NCI-H1048 (cell line): ENCODE measurements at regions not wholly inside any gene's neighbourhood (a gene's known extent, or its start where the extent isn't known, plus 50 kb on each side); places are given as distances from the start of the nearest gene placed in this dataset.

Source experiments
- DNase-seq: peaks from one replicate; lab custom pipeline; 2025; lab: John Stamatoyannopoulos, UW

DNA sequence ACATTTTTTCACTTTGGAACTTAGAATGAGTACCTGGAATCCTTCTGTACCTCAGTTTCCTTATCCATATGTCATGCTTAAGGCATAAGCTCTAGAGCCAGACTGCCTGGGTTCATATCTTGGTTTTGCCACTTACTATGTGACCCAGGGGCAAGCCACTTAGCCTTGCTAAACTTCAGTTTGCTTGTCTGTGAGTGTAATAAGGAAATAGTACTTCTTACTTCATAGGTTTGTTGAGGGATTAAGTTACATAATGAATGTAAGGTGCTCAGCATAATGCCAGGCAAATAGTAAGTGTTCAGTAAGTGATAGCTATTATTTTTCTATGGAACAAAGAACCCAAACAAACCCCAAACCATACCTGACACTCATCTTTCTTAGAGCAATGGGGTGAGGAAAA lies 225.1 kb downstream of the BCAT1 start:
- no peak for DNase-seq

DNA sequence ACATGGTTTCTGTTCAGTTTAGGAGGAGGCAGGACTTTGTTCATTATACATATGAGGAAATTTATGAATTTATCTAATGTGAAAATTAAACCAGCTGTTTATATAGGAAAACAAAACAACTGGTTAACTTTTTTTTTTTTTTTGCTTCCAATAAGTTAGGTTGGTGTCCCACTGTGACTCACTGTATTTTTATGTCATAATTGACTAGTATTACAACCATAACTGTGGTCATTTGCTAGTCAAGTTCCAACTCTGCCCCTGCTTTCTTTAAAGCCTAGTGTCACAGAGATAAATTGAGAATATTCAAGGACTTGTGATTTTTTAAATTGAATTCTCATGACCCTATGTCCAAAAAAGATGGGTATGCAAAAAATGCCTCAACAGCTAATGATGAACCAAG lies 227.7 kb downstream of the BCAT1 start:
- no peak for DNase-seq

DNA sequence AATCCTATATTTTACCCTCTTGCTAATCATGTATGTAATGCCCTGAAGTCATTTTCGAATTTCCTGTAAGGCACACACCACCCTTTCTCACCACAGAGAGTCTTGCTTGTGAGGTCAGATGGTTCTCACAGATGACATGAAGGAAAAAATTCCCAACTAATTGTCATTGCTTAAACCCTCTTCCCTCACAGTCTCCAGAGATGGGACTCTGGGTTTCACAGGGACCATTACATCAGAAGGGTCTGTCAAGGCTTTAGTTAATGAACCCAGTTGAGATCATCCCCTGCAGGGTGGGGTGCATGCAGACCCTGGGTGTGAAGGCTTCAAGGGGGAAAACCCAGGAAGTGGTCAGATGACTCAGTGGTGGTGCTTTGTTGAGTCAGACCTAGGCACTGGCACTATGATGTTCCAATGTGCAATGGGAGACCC lies 229.6 kb downstream of the BCAT1 start:
- DNase-seq = no peak

DNA sequence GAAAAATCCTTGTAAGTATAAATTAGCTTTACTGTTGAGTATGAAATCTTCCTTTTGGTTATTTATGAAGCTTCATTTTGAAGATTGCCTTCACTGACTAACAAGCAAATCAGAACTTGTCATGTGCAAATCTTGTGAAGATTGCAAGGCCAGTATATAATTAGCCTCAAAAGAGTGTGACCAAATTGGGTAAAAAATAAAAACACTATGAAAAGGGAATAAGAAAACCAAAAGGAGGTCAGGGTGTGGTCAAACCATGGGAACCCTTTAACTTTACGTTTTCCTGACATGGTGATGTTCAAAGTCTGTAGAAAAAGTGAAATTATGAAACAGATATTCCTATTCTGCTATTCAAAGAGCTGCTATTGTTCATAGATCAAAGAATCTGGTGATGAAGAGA lies 230.3 kb downstream of the BCAT1 start:
- DNase-seq = no peak

DNA sequence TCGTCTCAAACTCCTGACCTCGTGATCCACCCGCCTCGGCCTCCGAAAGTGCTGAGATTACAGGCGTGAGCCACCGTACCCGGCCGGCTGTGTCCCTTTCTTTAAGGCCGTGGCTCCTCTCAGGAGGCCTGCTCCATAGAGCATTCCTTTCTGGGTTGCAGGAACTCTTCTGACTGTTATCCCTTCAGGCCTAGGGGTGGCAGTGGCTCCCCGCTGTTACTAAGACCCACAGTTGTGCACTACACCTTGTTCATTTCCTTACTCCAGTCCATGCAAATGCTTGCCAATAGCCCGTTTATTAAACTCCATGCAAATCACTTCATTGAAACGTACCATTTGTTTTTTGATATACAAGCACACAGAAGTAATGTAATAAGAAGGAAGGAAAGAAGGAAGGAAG lies 234.7 kb downstream of the BCAT1 start:
- no peak for DNase-seq

DNA sequence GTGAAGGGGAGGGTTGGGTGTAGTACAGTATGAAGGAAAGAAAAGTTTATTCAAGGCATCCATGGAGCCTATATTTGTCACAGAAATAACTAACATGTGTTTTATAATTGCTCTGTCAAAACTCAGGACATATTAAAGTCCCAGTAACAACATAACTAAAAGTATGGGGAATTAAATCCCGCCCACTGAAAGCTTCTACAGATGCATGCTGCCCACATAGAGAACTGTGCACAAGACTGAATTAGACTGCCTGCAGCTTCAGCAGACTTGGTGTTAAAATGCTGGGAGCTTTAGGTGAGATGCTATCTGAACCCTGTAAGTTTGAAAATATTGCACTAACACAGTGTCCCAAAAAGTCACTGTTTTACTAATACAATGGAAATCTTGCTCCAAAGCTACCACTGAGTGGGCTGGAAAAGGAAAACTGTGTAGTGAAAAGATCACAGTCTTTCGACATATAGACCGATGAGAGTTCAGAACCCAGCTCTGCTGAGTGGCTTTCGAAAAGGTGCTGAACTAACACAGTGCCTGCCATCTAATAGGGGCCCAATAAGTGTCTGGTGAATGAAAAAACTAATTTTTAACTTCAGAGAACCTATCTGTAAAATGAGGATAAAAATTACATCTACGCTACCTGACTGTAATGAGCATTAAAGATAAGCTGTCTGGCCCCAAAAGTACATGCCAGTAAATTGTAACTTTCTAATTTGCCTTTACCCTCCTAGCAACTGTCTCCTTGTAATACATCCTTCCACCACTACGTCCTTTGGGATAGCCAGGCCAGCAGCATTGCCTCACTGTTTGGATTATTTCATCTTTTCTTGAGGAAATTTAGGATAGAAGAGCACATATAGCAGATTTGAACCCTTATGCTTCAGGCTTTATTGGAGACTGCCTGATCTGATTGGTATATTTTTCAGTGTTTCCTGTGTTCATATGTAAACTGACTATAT lies 237.6 kb downstream of the BCAT1 start:
- no peak for DNase-seq

DNA sequence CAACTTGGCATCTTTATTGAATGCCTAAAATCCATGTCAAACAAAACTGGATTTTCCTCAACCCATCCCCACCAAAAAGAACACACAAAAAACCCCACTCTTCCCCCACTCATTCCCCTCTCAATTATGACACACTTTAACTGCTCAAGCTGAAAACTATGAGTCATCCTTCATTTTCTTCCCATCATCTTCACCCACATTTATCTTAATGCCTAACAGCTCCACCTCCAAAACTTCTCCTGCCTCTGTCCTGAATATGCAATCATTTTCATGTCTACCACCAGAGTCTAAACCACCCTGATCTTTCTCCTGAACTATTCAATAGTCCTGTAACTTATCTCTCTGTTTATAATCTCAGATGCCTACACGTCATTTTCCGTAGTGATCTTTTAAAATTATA lies 239.7 kb downstream of the BCAT1 start:
- no peak for DNase-seq

DNA sequence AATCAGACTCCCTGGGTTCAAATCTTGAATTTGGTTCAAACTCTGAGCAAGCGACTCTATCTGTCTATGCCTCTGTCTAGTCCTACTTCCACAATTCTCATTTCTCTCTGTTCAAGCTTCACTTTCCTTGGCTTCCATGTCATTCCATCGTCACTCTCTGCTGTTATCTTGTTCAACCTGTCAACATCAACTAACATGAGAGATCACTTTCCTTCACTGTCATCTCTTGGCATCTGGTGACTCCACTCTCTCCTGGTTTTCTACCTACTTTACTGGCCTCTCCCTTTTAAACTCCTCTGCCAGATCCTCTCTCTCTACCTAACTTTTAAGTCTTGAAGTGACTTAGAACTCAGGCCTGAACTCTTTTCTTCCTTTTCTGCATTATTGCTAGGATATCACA lies 240.2 kb downstream of the BCAT1 start:
- DNase-seq = no peak

DNA sequence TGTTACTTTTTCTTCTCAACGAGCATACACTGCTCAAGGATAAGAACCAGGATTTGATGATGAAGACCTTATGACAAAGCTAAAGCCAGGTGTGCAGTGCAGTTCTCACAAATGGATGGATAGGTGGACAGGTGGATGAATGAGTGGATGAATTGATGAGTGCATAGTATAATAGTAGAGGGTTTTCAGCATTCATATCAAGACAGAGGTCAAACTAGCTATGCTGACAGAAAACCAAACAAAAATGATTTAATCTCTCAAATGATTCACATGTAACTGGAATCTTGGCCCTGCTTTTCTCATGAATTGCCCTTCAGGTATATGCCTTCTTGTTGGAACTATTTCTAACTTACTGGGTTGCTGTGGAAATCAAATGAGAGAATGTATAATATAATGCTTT lies 240.9 kb downstream of the BCAT1 start:
- no peak for DNase-seq

DNA sequence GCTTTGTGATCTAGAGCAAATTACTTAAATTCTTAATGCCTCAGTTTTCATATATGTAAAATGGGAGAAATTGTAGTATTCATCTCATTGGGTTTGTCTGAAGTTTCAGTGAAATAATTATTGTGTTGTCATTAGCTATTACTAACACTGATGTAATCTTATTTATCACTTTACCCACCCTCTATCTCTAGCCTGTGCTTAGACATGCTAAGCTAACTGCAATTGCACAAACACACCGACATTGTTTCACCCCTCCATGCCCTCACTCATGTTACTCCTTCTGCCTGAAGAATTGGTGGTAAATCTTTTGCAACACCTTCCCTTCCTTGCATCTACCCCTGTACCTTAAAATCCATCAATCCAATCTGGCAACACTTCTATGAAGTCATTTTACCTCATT lies 241.6 kb downstream of the BCAT1 start:
- no peak for DNase-seq

DNA sequence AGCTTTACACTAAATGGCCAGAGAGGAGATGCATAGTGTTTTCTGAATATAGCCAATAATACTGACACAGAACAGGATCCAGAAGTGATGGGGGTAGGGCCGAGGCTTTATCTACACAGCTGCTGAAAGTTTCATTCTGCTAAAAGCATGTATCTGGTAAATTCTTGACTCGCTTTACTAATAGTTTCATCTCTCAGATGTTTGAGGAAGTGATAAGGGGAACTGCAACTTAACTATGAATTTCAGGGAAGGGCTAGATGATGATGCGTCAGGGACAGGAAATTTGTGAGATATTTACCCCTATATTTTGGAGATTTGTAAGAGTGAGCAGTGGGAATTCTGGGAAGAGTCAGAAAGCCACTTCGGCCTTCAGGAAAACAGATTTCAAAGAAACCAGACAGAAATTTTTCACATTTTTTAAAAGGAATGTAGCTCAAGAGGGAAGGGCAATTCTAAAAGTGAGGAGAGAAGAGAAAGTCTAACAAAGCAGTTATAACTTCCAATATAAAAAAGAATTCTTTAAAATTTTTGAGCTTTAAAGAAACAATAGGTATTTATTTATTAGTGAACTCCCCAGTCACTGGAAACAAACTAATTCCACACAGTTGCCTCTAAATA lies 243.1 kb downstream of the BCAT1 start:
- no peak for DNase-seq

DNA sequence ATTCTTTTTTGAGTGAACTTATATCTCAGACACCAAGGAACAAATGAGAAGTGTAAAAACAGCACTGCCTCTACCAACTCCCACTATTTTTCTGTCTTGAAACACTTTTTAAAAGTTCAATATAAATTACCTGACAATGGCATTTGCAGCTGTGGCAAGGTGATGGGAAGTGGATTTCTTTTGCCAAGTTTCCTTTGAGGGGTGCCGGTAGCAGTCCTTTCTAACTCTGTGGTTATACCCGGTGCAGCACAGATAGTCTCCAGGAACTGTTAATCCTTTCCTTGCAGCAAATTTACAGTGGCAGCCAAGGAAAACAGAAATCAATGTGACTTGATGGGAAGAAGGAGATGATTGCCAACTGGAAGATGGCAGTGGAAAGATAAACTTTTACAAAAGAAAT lies 243.7 kb downstream of the BCAT1 start:
- no peak for DNase-seq

DNA sequence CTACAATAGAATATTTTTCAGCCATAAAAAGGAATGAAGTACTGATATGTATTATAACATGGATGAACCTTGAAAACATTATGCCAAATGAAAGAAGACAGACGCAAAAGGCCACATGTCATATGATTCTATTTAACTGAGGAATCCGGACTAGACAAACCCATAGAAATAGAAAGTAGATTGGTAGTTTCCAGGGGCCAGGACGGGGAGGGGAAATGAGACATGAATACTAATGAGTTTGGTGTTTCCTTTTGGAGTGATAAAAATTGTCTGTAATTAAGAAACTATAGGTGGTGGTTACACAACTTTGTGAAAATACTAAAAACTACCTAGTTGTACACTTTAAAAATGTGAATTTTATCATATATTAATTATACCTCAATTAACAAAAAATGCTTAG lies 247.6 kb downstream of the BCAT1 start:
- DNase-seq = no peak

DNA sequence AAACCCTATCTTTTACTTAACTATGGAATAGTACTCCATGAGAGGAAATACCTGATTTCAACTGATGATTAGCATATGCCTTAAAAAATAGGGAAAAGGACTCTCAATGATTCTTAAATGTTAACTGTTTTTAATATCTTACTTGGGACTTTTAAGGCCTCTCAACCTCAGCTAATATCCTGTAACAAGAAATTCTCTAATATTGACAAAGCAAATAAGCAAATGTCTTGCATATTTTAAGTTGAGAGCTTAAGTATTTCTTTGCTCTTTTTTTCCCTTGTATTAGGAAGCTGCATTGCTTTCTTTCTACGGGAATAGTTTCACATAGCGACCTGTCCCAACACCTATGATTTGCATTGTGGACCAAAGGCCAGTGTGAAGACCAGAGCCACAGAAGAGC lies 249.9 kb downstream of the BCAT1 start:
- no peak for DNase-seq

DNA sequence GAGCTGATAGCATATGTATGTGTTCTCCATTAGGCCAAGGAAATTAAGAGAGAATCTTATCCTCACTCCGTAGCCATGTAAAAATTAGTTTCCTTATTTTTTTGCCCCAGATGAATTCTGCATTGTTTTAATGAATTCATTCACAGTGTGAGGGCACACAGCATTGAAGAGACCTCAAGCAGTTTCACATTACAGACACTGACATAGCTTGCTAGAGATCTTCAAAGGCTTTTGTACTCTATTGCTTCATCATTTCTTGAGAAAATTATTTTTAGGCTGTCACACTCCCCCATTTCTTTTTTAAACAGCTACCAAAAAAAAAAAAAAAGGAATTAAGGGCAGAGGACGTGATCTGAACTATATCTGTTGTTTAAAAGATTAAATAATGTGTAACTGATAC lies 251.1 kb downstream of the BCAT1 start:
- no peak for DNase-seq

DNA sequence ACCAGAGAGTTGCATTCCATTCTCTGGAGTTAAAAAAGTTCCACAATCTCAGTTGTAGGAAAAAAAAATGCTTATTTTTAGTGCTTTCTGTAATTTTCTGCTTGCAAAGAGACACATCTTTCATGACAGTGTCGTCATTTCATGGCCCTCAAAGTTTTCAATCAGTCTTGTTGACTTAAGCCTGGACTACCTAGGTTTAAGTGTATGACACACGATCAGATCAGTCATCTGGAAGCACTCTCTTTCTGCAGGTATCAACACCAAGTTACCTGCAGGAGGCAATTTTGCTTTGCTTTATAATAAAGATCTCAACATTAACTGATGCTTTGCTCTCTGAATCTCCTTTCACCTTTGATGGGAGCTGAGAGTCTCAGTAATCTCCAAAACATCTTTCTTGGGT lies 251.6 kb downstream of the BCAT1 start:
- DNase-seq = no peak

DNA sequence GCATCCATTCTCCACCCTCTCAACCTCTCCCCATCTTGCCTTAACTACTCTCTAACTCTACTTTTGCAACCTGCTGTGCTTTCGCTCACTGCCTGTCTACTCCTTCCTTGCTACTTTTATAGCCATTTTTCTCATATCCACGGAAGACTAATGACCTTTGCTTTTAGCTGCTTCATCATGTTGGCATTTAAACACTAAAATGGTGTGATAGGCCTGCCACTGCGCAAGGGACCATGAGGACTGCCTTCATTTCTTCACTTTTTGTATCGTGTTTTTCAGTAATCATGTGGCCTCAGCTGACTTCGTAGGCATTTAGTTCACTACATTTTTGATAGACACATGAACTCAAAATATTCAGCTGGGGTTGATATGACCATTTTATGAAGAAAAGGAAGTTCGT lies 252.1 kb downstream of the BCAT1 start:
- no peak for DNase-seq

DNA sequence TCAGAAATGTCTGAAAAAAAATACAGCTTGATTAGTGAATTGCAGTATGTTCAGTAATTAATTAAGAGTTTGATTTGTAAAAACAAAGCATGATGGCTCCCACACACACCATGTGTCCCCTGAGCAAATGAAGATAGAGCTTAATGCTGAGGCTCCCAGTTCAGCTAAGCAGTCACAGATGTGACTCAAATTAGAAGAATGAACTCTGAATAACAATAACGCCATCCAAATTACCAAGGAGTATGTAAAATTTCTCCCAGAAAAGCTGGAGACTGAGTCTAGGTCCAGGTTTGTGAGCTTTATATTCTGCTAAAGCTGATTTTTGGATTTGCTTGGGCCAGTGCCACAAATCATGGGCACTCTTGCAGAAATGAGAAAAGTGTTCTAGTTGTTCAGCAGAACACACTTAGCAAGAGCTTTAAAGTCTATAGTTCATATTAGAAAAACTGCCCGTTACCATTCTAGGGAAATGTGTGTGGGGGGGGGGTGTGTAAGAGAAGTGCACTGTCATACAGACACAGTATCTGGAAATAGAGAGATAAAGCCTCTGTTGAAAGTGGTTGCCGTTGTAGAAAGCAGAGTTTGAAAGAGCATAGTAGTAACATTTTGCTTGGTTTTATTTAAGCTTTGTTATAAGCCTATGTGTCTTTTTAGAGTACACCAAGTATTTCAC lies 253.1 kb downstream of the BCAT1 start:
- DNase-seq = no peak

DNA sequence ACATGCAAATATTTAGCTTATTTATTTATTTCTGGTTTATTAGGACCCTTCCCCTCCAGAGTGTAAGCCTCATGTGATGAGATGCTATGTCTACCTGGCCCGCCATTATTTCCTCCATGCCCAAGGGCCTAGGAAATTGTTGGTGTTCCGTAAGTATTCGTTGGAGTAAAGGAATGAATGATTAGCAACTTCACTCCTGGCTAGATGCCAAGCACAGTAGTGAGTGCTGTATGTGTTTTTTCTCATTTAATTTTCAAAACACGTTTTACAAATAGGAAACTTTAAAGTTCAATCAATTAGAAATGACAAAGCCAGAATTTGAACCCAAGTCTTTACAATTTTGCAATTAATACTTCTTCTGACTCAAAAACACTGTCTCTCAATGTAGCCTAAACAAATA lies 253.8 kb downstream of the BCAT1 start:
- no peak for DNase-seq

DNA sequence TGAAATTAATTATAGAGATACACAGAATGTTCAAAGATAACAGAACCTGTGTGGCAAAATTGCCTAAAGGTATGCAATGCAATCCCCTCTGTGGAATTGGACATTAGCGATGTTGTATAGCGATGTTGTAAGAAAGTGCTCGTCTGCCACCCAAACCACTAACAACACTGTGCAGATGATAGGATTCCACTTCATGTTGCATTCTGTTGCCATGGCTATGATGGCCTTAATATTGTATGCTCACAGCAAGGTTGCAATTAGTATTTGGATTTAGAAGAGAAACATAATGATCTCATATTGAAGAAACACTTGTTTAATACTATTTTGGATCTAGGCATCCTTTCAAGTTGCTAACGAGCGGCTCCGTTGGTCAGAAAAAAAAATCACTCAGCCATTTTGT lies 260.3 kb downstream of the BCAT1 start:
- DNase-seq = no peak

DNA sequence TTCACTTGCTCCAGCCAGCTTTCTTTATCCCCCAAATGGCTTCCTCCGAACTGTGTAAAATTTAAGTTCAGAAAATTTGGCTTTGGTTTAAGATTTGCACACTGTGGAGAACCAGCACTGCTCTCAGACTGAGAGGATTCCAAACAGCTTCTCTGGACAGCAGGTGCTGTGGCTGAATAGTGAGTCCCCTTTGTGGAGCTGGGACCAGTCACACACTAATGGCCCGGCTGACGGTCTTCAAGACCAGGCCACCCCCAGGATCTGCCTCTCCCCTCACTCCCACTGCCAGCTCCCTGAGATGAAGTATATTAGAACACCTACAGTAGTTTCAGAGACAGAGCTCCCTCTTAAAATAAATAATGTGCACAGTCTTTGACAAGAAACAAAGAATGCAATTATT lies 267.3 kb downstream of the BCAT1 start:
- DNase-seq = no peak

DNA sequence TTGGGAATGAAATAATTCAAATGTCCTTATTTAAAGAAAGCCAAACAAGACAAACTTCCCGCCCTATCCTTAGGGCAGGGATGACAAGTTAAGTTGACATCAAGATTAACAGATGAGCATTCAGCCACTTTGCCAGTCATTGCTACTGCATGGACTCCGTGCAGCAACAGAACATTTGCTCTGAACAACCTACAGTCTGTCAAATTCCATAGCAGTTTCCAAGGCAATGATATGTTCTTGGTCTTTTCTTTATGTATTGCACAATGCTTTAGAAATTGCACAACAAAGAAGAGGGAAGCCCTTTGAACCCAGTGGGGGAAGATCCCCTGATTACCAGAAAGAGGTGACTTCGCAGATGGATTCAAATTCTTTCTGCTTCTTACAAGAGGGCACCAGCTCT lies 269.8 kb downstream of the BCAT1 start:
- DNase-seq = no peak

DNA sequence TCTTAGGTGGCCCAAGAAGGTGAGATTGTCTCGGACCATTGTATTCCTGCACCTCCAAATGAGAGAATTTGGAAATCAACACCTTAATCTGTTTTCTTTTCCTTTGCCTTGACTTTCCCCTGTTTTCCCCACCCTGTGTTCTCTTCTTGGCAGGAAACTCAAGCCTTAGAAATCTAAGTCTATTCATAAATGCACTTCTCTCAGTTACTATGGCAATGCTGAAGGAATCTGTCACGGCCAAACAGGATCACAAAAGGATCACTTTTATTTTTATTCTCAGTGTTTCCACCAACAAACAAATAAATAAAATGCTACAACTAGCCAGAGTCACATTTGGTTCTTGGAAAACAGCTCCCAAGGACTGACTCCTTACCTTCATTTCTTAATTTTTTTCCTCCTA lies 270.5 kb downstream of the BCAT1 start:
- DNase-seq = no peak
